Retinal pigment epithelial cell (primary cell): ENCODE measurements at regions not wholly inside any gene's neighbourhood (a gene's known extent, or its start where the extent isn't known, plus 50 kb on each side); places are given as distances from the start of the nearest gene placed in this dataset.

Experiments
- DNase-seq: peaks from one replicate; pipeline ENCODE4 v3.0.0-alpha.2; 2010; ENCODE audit warnings: low read depth
- H3K4me3 ChIP-seq: 2 replicates; pipeline ENCODE4 v1.5.1; 2011; ENCODE audit warnings: mild to moderate bottlenecking, low read length, control low read depth, moderate library complexity
- CTCF ChIP-seq: conservative IDR thresholded peaks from 2 replicates; pipeline ENCODE4 v1.5.1; 2011; ENCODE audit warnings: low read depth, low read length, control low read depth, inconsistent platforms

- DNase-seq = no peak
- H3K4me3 ChIP-seq = no peak overlapping the region
- TF ChIP-seq CTCF = no peak
Measured at GRCh38 chr3:31133541-31133940, 239.1 kb upstream of the GADL1 start.

- H3K4me3 ChIP-seq = no peak overlapping the region
- DNase-seq = no peak
- no peak for TF ChIP-seq CTCF
Measured at GRCh38 chr3:31135546-31135945, 241.1 kb upstream of the GADL1 start.

GRCh38 chr3:31137718-31138465 lies 243.4 kb upstream of the GADL1 start:
- no peak for TF ChIP-seq CTCF
- DNase-seq = no peak
- H3K4me3 ChIP-seq = no peak overlapping the region

GRCh38 chr3:31140470-31140869 lies 246.0 kb upstream of the GADL1 start:
- TF ChIP-seq CTCF = no peak
- no peak for DNase-seq
- no peak overlapping the region for H3K4me3 ChIP-seq

- H3K4me3 ChIP-seq = no peak overlapping the region
- no peak for TF ChIP-seq CTCF
- DNase-seq = no peak
Measured at GRCh38 chr3:31142139-31142538, 247.7 kb upstream of the GADL1 start.

DNA sequence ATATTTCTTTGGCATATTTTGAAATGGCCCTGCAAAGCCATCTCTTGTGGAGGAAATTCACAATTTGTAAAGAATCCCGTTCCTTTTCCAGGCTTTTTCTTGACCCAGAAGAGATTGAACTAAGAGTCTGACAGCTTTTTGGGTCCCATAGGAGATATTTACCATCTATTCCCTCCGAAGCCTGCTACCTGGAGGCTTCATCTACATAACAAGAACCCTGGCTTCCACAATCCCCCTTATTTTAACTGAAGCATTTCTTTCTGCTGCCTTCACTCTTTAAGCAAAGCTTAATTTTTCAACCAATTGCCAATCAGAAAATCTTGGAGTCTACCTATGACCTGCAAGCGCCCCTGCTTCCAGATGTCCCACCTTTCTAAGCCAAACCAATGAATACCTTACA lies 248.1 kb upstream of the GADL1 start:
- H3K4me3 ChIP-seq = no peak overlapping the region
- no peak for TF ChIP-seq CTCF
- DNase-seq = no peak

GRCh38 chr3:31145062-31145461 lies 250.6 kb upstream of the GADL1 start:
- TF ChIP-seq CTCF = no peak
- H3K4me3 ChIP-seq = no peak overlapping the region
- DNase-seq = no peak
